DOHH2 (cell line): ENCODE measurements at regions not wholly inside any gene's neighbourhood (a gene's known extent, or its start where the extent isn't known, plus 50 kb on each side); places are given as distances from the start of the nearest gene placed in this dataset.
"Not testable (repeated sequence)": the region's sequence is repeated elsewhere in the genome, so short reads cannot be mapped to it uniquely, and the experiment has no call there.

Experiments used
- H3F3A ChIP-seq: fragments of 200-600 bp; sonication (generic), shearing (Covaris generic); 2 replicates; pipeline ENCODE4 v1.6.0; 2016; ENCODE audit warnings: antibody characterized with exemption, mild to moderate bottlenecking; ENCODE audit not compliant: control insufficient read depth, insufficient read depth
- H3K27ac ChIP-seq: fragments of 200-600 bp; sonication (generic); 2 replicates; pipeline ENCODE4 v1.5.1; 2014; ENCODE audit warnings: low read depth, mild to moderate bottlenecking, low read length, moderate library complexity
- H3K27me3 ChIP-seq: fragments of 200-600 bp; sonication (generic); 2 replicates; pipeline ENCODE4 v1.6.1; 2014; ENCODE audit warnings: mild to moderate bottlenecking, low read length, mixed read lengths; ENCODE audit not compliant: control insufficient read depth
- H3K36me3 ChIP-seq: fragments of 200-600 bp; sonication (generic); 2 replicates; pipeline ENCODE4 v1.6.1; 2014; ENCODE audit warnings: mild to moderate bottlenecking, low read length, moderate library complexity, mixed read lengths; ENCODE audit not compliant: control insufficient read depth
- H3K4me1 ChIP-seq: fragments of 200-600 bp; sonication (generic); 2 replicates; pipeline ENCODE4 v1.6.1; 2014; ENCODE audit warnings: mild to moderate bottlenecking, low read length, mixed read lengths; ENCODE audit not compliant: control insufficient read depth
- H3K4me2 ChIP-seq: fragments of 200-600 bp; sonication (generic); 2 replicates; pipeline ENCODE4 v1.6.0; 2014; ENCODE audit warnings: mild to moderate bottlenecking, low read length, moderate library complexity
- H3K4me3 ChIP-seq: fragments of 200-600 bp; sonication (generic); 2 replicates; pipeline ENCODE4 v1.5.1; 2014; ENCODE audit warnings: mild to moderate bottlenecking, low read length, mixed read lengths
- H3K79me2 ChIP-seq: fragments of 200-600 bp; sonication (generic); 2 replicates; pipeline ENCODE4 v1.6.1; 2014; ENCODE audit warnings: mild to moderate bottlenecking, low read length, mixed read lengths; ENCODE audit not compliant: control insufficient read depth
- H3K9me2 ChIP-seq: fragments of 200-600 bp; sonication (generic); replicated peaks from 2 replicates; pipeline ENCODE4 v1.6.1; 2014; ENCODE audit warnings: mild to moderate bottlenecking, low read length, mixed read lengths; ENCODE audit not compliant: control insufficient read depth
- H3K9me3 ChIP-seq: fragments of 200-600 bp; sonication (generic); 2 replicates; pipeline ENCODE4 v1.6.1; 2014; ENCODE audit warnings: antibody characterized with exemption, low read length, mixed read lengths; ENCODE audit not compliant: control insufficient read depth, insufficient read depth
- H4K20me1 ChIP-seq: fragments of 200-600 bp; sonication (generic); 2 replicates; pipeline ENCODE4 v1.6.0; 2014; ENCODE audit warnings: low read depth, mild to moderate bottlenecking, antibody characterized with exemption, low read length, moderate library complexity; ENCODE audit not compliant: control insufficient read depth, insufficient read depth
- CTCF ChIP-seq: fragments of 200-600 bp; sonication (generic); IDR thresholded peaks from one replicate; pipeline ENCODE4 v1.5.1; 2014; ENCODE audit warnings: antibody characterized with exemption, mild to moderate bottlenecking, low read depth, low read length; ENCODE audit not compliant: poor library complexity, severe bottlenecking
- EZH2phosphoT487 ChIP-seq: fragments of 200-600 bp; sonication (generic); IDR thresholded peaks from 2 replicates; pipeline ENCODE4 v1.6.1; 2017; ENCODE audit warnings: borderline replicate concordance, mild to moderate bottlenecking, antibody characterized with exemption, low read length, moderate library complexity, mixed read lengths

GRCh38 chr22:23453277-23453676 is 126.8 kb downstream of the IGLL1 start:
- Histone ChIP-seq H3K4me1 (no peaks in the 10 kb centered on the region), H3K36me3 (no peaks in the 10 kb centered on the region)

GRCh38 chr22:23452231-23453010 is 127.7 kb downstream of the IGLL1 start:
- Histone ChIP-seq H3K9me2 (no peaks in the 10 kb centered on the region), H3K4me3 (no peak overlapping the region), H3K9me3 (no peaks in the 10 kb centered on the region), H3K4me1 (no peaks in the 10 kb centered on the region), H3K27me3 (peaks cover under 1% of the 10 kb centered on the region; the same call in 1 of the 2 replicates), H3K27ac (no peak overlapping the region), H4K20me1 (no peaks in the 10 kb centered on the region), H3K4me2 (no peak overlapping the region), H3K79me2 (no peaks in the 10 kb centered on the region), H3K36me3 (no peaks in the 10 kb centered on the region), H3F3A (no peaks in the 10 kb centered on the region)
- TF ChIP-seq EZH2phosphoT487 (no peak), CTCF (no peak)

More at GRCh38 chr22:23453277-23453676, 126.8 kb downstream of the IGLL1 start:
- no peaks in the 10 kb centered on the region for H4K20me1 ChIP-seq
- H3K9me2 ChIP-seq: no peaks in the 10 kb centered on the region
- no peak overlapping the region for H3K4me2 ChIP-seq
- TF ChIP-seq EZH2phosphoT487 (no peak), CTCF (no peak)
- no peaks in the 10 kb centered on the region for H3K79me2 ChIP-seq
- H3K27ac ChIP-seq: no peak overlapping the region
- peaks cover 2% of the 10 kb centered on the region; the same call in 1 of the 2 replicates for H3K27me3 ChIP-seq
- H3K9me3 ChIP-seq: no peaks in the 10 kb centered on the region
- H3K4me3 ChIP-seq: no peak overlapping the region
- H3F3A ChIP-seq: no peaks in the 10 kb centered on the region

- not testable (repeated sequence) for H3K79me2 ChIP-seq, H3K27me3 ChIP-seq, H3K4me3 ChIP-seq, H3K36me3 ChIP-seq, H3K4me2 ChIP-seq, H3K9me2 ChIP-seq, H3K27ac ChIP-seq, H4K20me1 ChIP-seq, H3F3A ChIP-seq, H3K4me1 ChIP-seq, H3K9me3 ChIP-seq
These were observed 128.4 kb downstream of the IGLL1 start for GRCh38 chr22:23451452-23452230.

- H3K79me2 ChIP-seq, H3F3A ChIP-seq, H3K9me3 ChIP-seq, H3K27me3 ChIP-seq, H3K4me1 ChIP-seq, H3K4me3 ChIP-seq, H4K20me1 ChIP-seq, H3K4me2 ChIP-seq, H3K9me2 ChIP-seq, H3K36me3 ChIP-seq, H3K27ac ChIP-seq: not testable (repeated sequence)
These were observed 129.3 kb downstream of the IGLL1 start for GRCh38 chr22:23450821-23451220.
